Neuronal stem cell (in vitro differentiated cells): ENCODE measurements at regions not wholly inside any gene's neighbourhood (a gene's known extent, or its start where the extent isn't known, plus 50 kb on each side); places are given as distances from the start of the nearest gene placed in this dataset.

Source experiments
- DNase-seq: peaks from one replicate; pipeline ENCODE4 v3.0.0-alpha.2; 2013; ENCODE audit warnings: low spot score
- H2AFZ ChIP-seq: one replicate; pipeline ENCODE4 v1.6.1; 2013; ENCODE audit warnings: mild to moderate bottlenecking, low read length, inconsistent platforms
- H2AK5ac ChIP-seq: 2 replicates; pipeline ENCODE4 v1.6.1; 2013; ENCODE audit warnings: low read depth, mild to moderate bottlenecking, inconsistent platforms, low read length, moderate library complexity, mixed read lengths
- H2BK120ac ChIP-seq: 2 replicates; pipeline ENCODE4 v1.6.1; 2013; ENCODE audit warnings: low read depth, mild to moderate bottlenecking, inconsistent platforms, low read length, moderate library complexity, mixed read lengths
- H2BK12ac ChIP-seq: one replicate; pipeline ENCODE4 v1.6.1; 2013; ENCODE audit warnings: low read length, inconsistent platforms
- H2BK15ac ChIP-seq: 2 replicates; pipeline ENCODE4 v1.6.1; 2013; ENCODE audit warnings: mild to moderate bottlenecking, low read length, inconsistent platforms, mixed read lengths
- H2BK5ac ChIP-seq: one replicate; pipeline ENCODE4 v1.6.1; 2013; ENCODE audit warnings: inconsistent platforms, mild to moderate bottlenecking, low read length, moderate library complexity
- H3K14ac ChIP-seq: one replicate; pipeline ENCODE4 v1.6.1; 2013; ENCODE audit warnings: low read length, inconsistent platforms
- H3K18ac ChIP-seq: 2 replicates; pipeline ENCODE4 v1.6.1; 2013; ENCODE audit warnings: low read length, inconsistent platforms
- H3K23ac ChIP-seq: 2 replicates; pipeline ENCODE4 v1.6.1; 2013; ENCODE audit warnings: low read depth, mild to moderate bottlenecking, mixed read lengths, low read length, inconsistent platforms; ENCODE audit not compliant: poor library complexity
- H3K27ac ChIP-seq: replicated peaks from 3 replicates; pipeline ENCODE4 v1.5.1; 2013; ENCODE audit warnings: low read length, inconsistent platforms
- H3K27me3 ChIP-seq, 3 experiments: 2 replicates each; pipeline ENCODE4 v1.6.1; 2013; ENCODE audit warnings: low read length in 3 of 3, mild to moderate bottlenecking in 2 of 3, inconsistent platforms in 1 of 3, low read depth in 1 of 3, mixed read lengths in 1 of 3, moderate library complexity in 1 of 3; ENCODE audit not compliant: control insufficient read depth in 3 of 3, insufficient read depth in 3 of 3
- H3K36me3 ChIP-seq, 2 donors: replicated peaks in 1 of 2; 2 replicates each; pipeline ENCODE4 v1.6.1; 2013; ENCODE audit warnings: low read length in 2 of 2; ENCODE audit not compliant: control insufficient read depth in 2 of 2, insufficient read depth in 2 of 2
- H3K4ac ChIP-seq: 2 replicates; pipeline ENCODE4 v1.6.1; 2013; ENCODE audit warnings: inconsistent platforms, mild to moderate bottlenecking, low read length, moderate library complexity
- H3K4me1 ChIP-seq, 2 donors: 1 replicate in 1 of 2; 2 replicates in 1 of 2; pipeline ENCODE4 v1.6.1; 2013; ENCODE audit warnings: low read length in 2 of 2, low read depth in 1 of 2; ENCODE audit not compliant: control insufficient read depth in 2 of 2, insufficient read depth in 1 of 2
- H3K4me2 ChIP-seq: one replicate; pipeline ENCODE4 v1.6.1; 2013; ENCODE audit warnings: mild to moderate bottlenecking, low read length, inconsistent platforms; ENCODE audit not compliant: insufficient read depth, poor library complexity, severe bottlenecking
- H3K4me3 ChIP-seq, 2 donors: 2 replicates each; pipeline ENCODE4 v1.5.1; 2013; ENCODE audit warnings: low read length in 2 of 2, mild to moderate bottlenecking in 2 of 2, inconsistent platforms in 1 of 2, moderate library complexity in 1 of 2
- H3K79me1 ChIP-seq: one replicate; pipeline ENCODE4 v1.6.1; 2013; ENCODE audit warnings: low read depth, mild to moderate bottlenecking, inconsistent platforms, low read length, moderate library complexity
- H3K9ac ChIP-seq: one replicate; pipeline ENCODE4 v1.6.1; 2013; ENCODE audit warnings: mild to moderate bottlenecking, low read depth, low read length, inconsistent platforms; ENCODE audit not compliant: poor library complexity
- H3K9me3 ChIP-seq, 2 donors: replicated peaks in 1 of 2; 2 replicates each; pipeline versions ENCODE3 to v1.6.1; 2013; ENCODE audit warnings: low read length in 2 of 2, mild to moderate bottlenecking in 2 of 2, inconsistent platforms in 1 of 2, low read depth in 1 of 2, mixed read lengths in 1 of 2, moderate library complexity in 1 of 2; ENCODE audit not compliant: control insufficient read depth in 2 of 2, insufficient read depth in 1 of 2
- H4K8ac ChIP-seq: one replicate; pipeline ENCODE4 v1.6.1; 2013; ENCODE audit warnings: low read depth, mild to moderate bottlenecking, inconsistent platforms, low read length, moderate library complexity
- H4K91ac ChIP-seq: one replicate; pipeline ENCODE4 v1.6.1; 2013; ENCODE audit warnings: low read length, low read depth, mild to moderate bottlenecking, inconsistent platforms; ENCODE audit not compliant: poor library complexity
- WGBS, 2 donors: extraction: QIAGEN DNeasy Blood & Tissue Kit; methylation state at CpG; one replicate each; pipeline ENCODE4 v1.1.7; 2013; ENCODE audit warnings: missing lambda C conversion rate in 2 of 2, mixed read lengths in 1 of 2; ENCODE audit not compliant: insufficient read length in 2 of 2, insufficient replicate concordance in 1 of 2; ENCODE audit errors: extremely low coverage in 2 of 2; 5-methylcytosine and 5-hydroxymethylcytosine counted together

GRCh38 chr3:132898141-132898540 is 140.1 kb upstream of the TMEM108 start:
- H3K18ac ChIP-seq: no peak overlapping the region
- H2BK15ac ChIP-seq: no peak overlapping the region
- no peak overlapping the region for H3K4ac ChIP-seq
- H3K36me3 ChIP-seq: no peaks in the 10 kb centered on the region
- H2AFZ ChIP-seq: no peak overlapping the region
- H3K27ac ChIP-seq: no peak overlapping the region
- H2AK5ac ChIP-seq: no peak overlapping the region
- H2BK5ac ChIP-seq: no peak overlapping the region
- H3K4me1 ChIP-seq: no peaks in the 10 kb centered on the region
- no peak overlapping the region for H3K4me2 ChIP-seq
- no peak overlapping the region for H4K8ac ChIP-seq
- H2BK12ac ChIP-seq: no peak overlapping the region
- no peak overlapping the region for H2BK120ac ChIP-seq
- H3K79me1 ChIP-seq: no peaks in the 10 kb centered on the region
- no peak overlapping the region for H3K9ac ChIP-seq
- no peak overlapping the region for H3K23ac ChIP-seq
- no peak overlapping the region for H4K91ac ChIP-seq
- no peak overlapping the region for H3K14ac ChIP-seq
- no peaks in the 10 kb centered on the region for H3K9me3 ChIP-seq
- H3K4me3 ChIP-seq: no peak overlapping the region
- DNase-seq: no peak
- no CpG with 5 or more reads among the region's 5 CpGs for WGBS, 2 donors
- no peaks in the 10 kb centered on the region for H3K27me3 ChIP-seq

GRCh38 chr3:132892956-132893355 is 145.2 kb upstream of the TMEM108 start:
- Histone ChIP-seq H3K9ac (no peak overlapping the region), H3K4me3 (no peak overlapping the region), H3K27me3 (no peaks in the 10 kb centered on the region), H3K4me1 (no peaks in the 10 kb centered on the region), H3K23ac (no peak overlapping the region), H2BK5ac (no peak overlapping the region), H4K91ac (no peak overlapping the region), H3K79me1 (no peaks in the 10 kb centered on the region), H3K18ac (no peak overlapping the region), H3K9me3 (no peaks in the 10 kb centered on the region), H2BK12ac (no peak overlapping the region), H3K4ac (no peak overlapping the region), H2BK120ac (no peak overlapping the region), H2BK15ac (no peak overlapping the region), H2AFZ (no peak overlapping the region), H3K14ac (no peak overlapping the region), H3K27ac (no peak overlapping the region), H3K4me2 (no peak overlapping the region), H2AK5ac (no peak overlapping the region), H4K8ac (no peak overlapping the region), H3K36me3 (no peaks in the 10 kb centered on the region)
- no peak for DNase-seq
- no CpG with 5 or more reads among the region's 3 CpGs for WGBS, 2 donors

GRCh38 chr3:132881756-132882409 is 156.3 kb upstream of the TMEM108 start:
- peaks cover 3% of the 10 kb centered on the region for H3K79me1 ChIP-seq

DNA sequence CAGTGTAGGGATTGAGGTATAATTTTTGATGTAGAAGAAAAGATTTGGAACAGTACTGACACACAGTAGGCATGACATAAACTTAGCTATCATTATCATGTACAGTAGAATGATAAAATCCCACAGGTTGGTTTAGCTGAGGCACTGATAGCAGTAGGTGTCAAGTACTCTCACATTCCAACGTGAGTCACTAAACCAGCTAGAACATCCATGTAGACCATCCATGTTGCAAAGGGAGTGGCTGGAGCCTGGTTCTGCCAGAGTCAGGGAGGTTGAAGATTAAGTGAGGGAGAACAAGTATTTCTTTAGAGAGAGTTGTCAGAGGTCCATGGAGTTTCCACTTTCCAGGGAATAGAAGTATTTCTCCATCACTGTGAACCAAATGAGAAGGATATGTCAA is 157.2 kb upstream of the TMEM108 start:
- Histone ChIP-seq H2BK5ac (no peak overlapping the region), H3K18ac (no peak overlapping the region), H3K4me3 (no peak overlapping the region), H2BK12ac (no peak overlapping the region), H3K36me3 (no peaks in the 10 kb centered on the region), H3K23ac (no peak overlapping the region), H3K9me3 (no peaks in the 10 kb centered on the region), H3K4me1 (no peaks in the 10 kb centered on the region), H4K8ac (no peak overlapping the region), H3K79me1 (peaks cover 3% of the 10 kb centered on the region), H3K27ac (no peak overlapping the region), H4K91ac (no peak overlapping the region), H3K4ac (no peak overlapping the region), H3K14ac (no peak overlapping the region), H2BK15ac (no peak overlapping the region), H2AK5ac (no peak overlapping the region), H2AFZ (no peak overlapping the region), H3K9ac (no peak overlapping the region), H3K27me3 (no peaks in the 10 kb centered on the region), H2BK120ac (no peak overlapping the region), H3K4me2 (no peak overlapping the region)
- DNase-seq: no peak
- WGBS, 2 donors: no CpG with 5 or more reads among the region's 1 CpG

More at GRCh38 chr3:132881756-132882409, 156.3 kb upstream of the TMEM108 start:
- no peaks in the 10 kb centered on the region for H3K36me3 ChIP-seq
- H2BK5ac ChIP-seq: no peak overlapping the region
- H4K8ac ChIP-seq: no peak overlapping the region
- no peaks in the 10 kb centered on the region for H3K9me3 ChIP-seq
- H3K14ac ChIP-seq: peak overlapping the region; percentile 94
- no peak overlapping the region for H2BK15ac ChIP-seq
- DNase-seq: no peak
- H3K27ac ChIP-seq: no peak overlapping the region
- H3K4me3 ChIP-seq: peak overlapping the region in 1 of 2 donors; percentile 67
- no peak overlapping the region for H2AFZ ChIP-seq
- no peak overlapping the region for H3K4me2 ChIP-seq
- H4K91ac ChIP-seq: no peak overlapping the region
- H3K9ac ChIP-seq: peak overlapping the region; percentile 33
- H2BK12ac ChIP-seq: no peak overlapping the region
- H3K18ac ChIP-seq: no peak overlapping the region
- peak overlapping the region; percentile 31 for H3K23ac ChIP-seq
- H2BK120ac ChIP-seq: no peak overlapping the region
- 100% methylated on average over 1 of the region's 5 CpGs; no CpG with 5 or more reads in 1 of the 2 donors for WGBS, 2 donors
- H2AK5ac ChIP-seq: no peak overlapping the region
- H3K4ac ChIP-seq: no peak overlapping the region
- H3K4me1 ChIP-seq: no peaks in the 10 kb centered on the region
- H3K27me3 ChIP-seq: no peaks in the 10 kb centered on the region
